ENCODE measurements at regions not wholly inside any gene's neighbourhood (a gene's known extent, or its start where the extent isn't known, plus 50 kb on each side); places are given as distances from the start of the nearest gene placed in this dataset.

GRCh38 chr18:65946777-65947176 lies 196.0 kb downstream of the CDH7 start:
- no peak for ATAC-seq
- BruUV-seq (replicated peaks) = no TSS peak
- H3K4me3 ChIP-seq = no peak overlapping the region
- H3K9me3 ChIP-seq (replicated peaks; ENCODE audit: control insufficient read depth, insufficient read depth, low read length) = no peaks in the 10 kb centered on the region
- H4K20me1 ChIP-seq (ENCODE audit: control insufficient read depth, insufficient read depth) = no peaks in the 10 kb centered on the region
- intact Hi-C loops (cut with micrococcal nuclease; ENCODE audit: unreplicated experiment) (no loop called here), in situ Hi-C loops (cut with MboI) (no loop called here)
- H3K4me1 ChIP-seq (ENCODE audit: control insufficient read depth, insufficient read depth, low read length) = no peaks in the 10 kb centered on the region
- no peak overlapping the region for H3K27ac ChIP-seq (ENCODE audit: control insufficient read depth, insufficient read depth)
- DNase-seq (ENCODE audit: low read depth, low spot score) = no peak
- TF ChIP-seq YY1 (IDR thresholded peaks at IDR 0.05; ENCODE audit: low read depth, low read length) (no peak), MTA2 (IDR thresholded peaks at IDR 0.05; ENCODE audit: low read depth) (no peak), ZNF384 (IDR thresholded peaks at IDR 0.05; ENCODE audit: borderline replicate concordance, low read depth, low read length) (no peak), NR2F1 (conservative IDR thresholded peaks at IDR 0.05) (no peak), STAT1 (conservative IDR thresholded peaks at IDR 0.05) (no peak), NFYB (IDR thresholded peaks at IDR 0.05; ENCODE audit: insufficient read depth, low read depth, low read length) (no peak), CBX3 (IDR thresholded peaks at IDR 0.05; ENCODE audit: borderline replicate concordance, low read depth) (no peak), SREBF2 (IDR thresholded peaks at IDR 0.05; ENCODE audit: low read length) (no peak), NFXL1 (IDR thresholded peaks at IDR 0.05; ENCODE audit: borderline replicate concordance) (no peak), ESRRA (IDR thresholded peaks at IDR 0.05; ENCODE audit: low read length) (no peak), ZNF217 (IDR thresholded peaks at IDR 0.05) (no peak), JUND (IDR thresholded peaks at IDR 0.05; ENCODE audit: low read depth, low read length) (no peak), ZSCAN29 (IDR thresholded peaks at IDR 0.05) (no peak), MXI1 (IDR thresholded peaks at IDR 0.05; ENCODE audit: low read depth, low read length) (no peak), ZNF274 (IDR thresholded peaks at IDR 0.05; ENCODE audit: insufficient read depth, insufficient read length) (no peak), CTCF (IDR thresholded peaks at IDR 0.05 in 2 of 3, conservative IDR thresholded peaks at IDR 0.05 in 1 of 3; ENCODE audit: control insufficient read depth in 2 of 3, extremely low read depth in 1 of 3, insufficient read depth in 1 of 3, low read depth in 3 of 3, low read length in 3 of 3) (no peak), BCLAF1 (IDR thresholded peaks at IDR 0.05) (no peak), SMAD1 (IDR thresholded peaks at IDR 0.05; ENCODE audit: low read depth, partially characterized antibody) (no peak)
- no peak overlapping the region for H2AFZ ChIP-seq (ENCODE audit: control insufficient read depth, low read depth, low read length)
- no peak for FAIRE-seq
- ChIA-PET RAD21 (ENCODE audit: unreplicated experiment) (no interaction called here), CTCF (no interaction called here), SMC1A (ENCODE audit: uncharacterized antibody, unreplicated experiment) (no interaction called here), POLR2A (no interaction called here)
- WGBS (ENCODE audit: insufficient coverage, insufficient replicate concordance, low lambda C conversion rate, missing lambda C conversion rate) = 3% methylated on average over 3 of the region's 3 CpGs
- no peaks in the 10 kb centered on the region for H3K27me3 ChIP-seq (replicated peaks in 1 of 2; ENCODE audit: control insufficient read depth in 2 of 2, insufficient read depth in 2 of 2, low read length in 1 of 2)
- no peaks in the 10 kb centered on the region for H3K36me3 ChIP-seq (ENCODE audit: control insufficient read depth in 2 of 2, insufficient read depth in 2 of 2, low read length in 1 of 2)
- no peaks in the 10 kb centered on the region for H3K79me2 ChIP-seq (ENCODE audit: control insufficient read depth, insufficient read depth, low read length)
- no peak overlapping the region for H3K9ac ChIP-seq (ENCODE audit: control insufficient read depth, insufficient read depth, low read length)
- no peak overlapping the region for H3K4me2 ChIP-seq (ENCODE audit: control insufficient read depth, insufficient read depth)
